HG03060 (cell line): ENCODE measurements at regions not wholly inside any gene's neighbourhood (a gene's known extent, or its start where the extent isn't known, plus 50 kb on each side); places are given as distances from the start of the nearest gene placed in this dataset.
"Not testable (repeated sequence)": the region's sequence is repeated elsewhere in the genome, so short reads cannot be mapped to it uniquely, and the experiment has no call there.

Source experiments
- ATAC-seq: cut with Tn5 transposase; IDR thresholded peaks from one replicate; pipeline ENCODE4 v1.9.1; 2021; ENCODE audit warnings: low read depth, moderate number of reproducible peaks; ENCODE audit not compliant: unreplicated experiment

DNA sequence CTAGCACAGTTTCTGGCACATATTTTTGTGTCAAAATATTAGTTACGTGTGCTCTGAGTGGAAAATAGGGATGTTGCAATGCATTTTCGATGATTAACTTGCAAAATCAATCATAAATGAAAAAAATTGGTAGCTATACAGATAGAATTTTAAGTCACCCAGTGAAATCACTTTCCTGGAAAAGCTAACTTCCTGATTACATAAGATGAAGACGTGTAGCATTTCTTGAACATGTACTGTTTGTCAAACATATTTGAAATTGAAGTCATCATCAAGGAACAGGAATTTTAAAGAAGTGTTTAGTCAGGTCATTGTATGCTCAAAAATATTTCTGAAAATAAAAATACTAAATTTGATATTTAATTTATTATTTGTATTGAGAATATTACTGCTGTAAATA lies 977.7 kb downstream of the PLOD2 start:
- no peak for ATAC-seq

DNA sequence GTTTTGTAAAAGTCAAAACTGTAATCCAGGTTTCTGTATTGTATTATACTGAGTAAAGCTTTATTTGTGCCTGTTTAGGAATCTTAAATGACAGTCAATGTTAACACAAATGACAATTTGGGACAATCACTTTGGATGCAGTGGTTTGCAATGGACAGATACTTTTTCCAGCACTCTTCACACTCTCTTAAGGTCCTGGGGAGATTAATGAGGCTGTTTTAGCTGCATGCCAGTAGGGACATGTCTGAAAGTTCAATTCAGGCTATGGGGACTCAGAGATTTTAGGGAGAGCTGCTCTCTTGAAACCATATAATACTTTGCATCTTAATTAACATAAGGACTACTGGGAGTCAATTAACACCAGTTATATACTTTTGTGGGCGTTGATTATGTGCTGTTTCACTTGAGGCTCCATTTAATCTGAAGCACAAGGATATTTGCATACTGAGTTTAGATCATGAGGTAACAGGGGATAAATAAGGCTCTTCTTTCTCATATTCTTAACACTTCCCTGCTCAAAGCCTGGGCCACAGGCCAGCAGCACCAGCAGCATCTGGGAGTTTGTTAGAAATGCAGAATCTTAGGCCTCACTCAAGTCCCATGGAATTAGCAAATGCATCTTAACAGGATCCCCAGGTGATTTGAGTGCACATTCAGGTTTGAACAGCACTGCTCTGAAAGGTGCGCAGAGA lies 972.8 kb downstream of the PLOD2 start:
- no peak for ATAC-seq

DNA sequence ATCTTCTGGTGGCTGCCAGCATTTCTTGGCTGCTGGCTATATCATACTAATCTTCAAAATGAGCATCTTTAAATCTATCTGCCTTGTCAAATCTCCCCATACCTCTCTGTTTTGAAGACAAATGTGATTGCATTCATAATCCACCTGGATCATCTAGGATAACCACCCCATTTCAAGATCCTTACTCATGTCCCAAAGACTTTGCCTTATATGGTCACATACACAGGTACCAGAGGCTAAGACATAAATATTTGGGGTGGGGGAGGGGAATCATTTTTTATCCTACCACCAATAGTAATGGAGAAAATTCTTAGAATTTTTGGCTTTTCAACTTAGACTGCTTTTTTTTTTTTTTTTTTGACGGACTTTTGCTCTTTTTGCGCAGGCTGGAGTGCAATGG lies 970.8 kb downstream of the PLOD2 start:
- no peak for ATAC-seq

DNA sequence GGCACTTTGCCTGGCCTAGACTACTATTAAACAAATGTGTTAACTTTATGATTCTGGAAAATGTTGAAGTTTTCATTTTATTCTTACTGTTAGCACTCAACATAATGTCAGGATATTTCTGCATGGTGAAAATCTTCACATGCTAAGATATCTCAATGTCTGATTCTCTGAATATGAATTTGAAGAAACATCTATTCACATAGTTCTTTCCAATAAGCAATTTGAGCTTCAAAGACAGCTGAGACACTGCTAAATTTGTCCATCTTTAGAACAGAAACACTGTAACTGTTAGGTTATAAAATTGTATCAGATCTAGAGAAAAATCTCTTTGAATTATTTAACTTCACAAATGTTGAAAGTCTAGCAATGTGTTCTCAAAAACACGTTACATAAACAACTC lies 970.2 kb downstream of the PLOD2 start:
- no peak for ATAC-seq

DNA sequence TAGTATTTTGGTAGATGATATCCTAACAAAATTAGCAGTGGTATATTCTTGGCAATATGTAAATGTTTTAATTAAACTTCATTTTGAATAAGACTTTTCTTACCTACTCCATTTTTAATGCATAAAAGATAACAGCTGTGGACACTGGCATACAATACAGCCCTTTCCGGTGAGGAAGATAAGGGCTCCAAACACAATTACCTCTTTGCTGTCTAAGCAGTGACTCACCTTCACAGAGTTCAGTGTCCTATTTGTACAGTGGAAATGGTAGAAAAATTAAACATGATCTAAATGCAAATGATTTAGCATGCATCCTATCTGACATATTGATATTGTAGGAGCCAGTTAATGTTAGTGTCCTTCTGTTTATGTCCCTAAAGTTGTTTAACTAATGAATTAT lies 969.4 kb downstream of the PLOD2 start:
- ATAC-seq, result no peak

DNA sequence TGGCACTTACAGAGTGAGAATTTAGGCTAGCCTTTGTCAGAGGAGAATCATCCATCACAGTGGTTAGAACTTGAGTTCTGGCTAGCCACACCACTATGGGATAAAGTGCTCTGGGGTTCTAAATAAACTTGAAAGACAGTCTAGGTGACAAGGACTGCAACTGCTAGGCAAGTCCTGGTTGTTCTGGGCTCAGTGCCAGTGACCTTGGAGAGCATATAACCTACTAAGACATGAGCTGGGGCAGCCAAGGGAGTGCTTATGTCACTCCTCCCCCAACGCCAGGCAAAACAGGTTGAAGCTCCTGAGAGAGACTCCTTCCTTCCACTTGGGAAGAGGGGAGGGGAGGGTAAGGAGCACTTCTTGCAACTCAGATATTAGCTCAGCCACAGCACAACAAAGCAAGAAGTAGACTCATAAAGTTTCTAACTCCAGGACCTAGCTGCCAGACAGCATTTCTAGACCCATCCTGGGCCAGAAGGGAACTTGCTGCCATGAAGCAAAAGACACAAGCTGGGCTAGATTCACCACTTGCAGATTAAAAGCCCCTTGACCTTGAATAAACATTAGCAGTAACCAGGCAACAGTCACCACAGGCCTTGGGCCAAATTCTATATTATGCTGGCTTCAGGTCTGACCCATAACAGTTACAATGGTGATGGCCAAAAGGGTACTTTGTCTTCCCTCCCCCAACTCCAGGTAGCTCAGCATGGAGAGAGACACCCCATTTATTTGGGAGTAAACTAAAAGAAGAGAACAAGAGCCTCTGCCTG lies 963.7 kb downstream of the PLOD2 start:
- no peak for ATAC-seq

DNA sequence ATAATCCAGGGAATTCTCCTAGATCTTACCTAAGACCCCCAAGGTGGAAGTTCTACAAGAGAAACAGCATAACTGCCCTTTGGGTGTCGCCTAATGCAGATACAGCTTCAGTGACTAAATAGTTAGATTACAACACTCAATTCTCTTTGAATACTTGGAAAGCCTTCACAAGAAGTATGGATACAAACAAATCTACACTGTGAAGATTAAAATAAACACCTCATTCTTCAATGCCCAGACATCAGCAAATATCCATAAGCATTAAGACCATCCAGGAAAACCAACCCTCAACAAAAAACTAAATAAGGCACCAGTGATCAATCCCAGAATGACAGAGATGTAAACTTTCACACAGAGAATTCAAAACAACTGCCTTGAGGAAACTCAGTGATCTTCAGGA lies 963.2 kb downstream of the PLOD2 start:
- ATAC-seq, result no peak

DNA sequence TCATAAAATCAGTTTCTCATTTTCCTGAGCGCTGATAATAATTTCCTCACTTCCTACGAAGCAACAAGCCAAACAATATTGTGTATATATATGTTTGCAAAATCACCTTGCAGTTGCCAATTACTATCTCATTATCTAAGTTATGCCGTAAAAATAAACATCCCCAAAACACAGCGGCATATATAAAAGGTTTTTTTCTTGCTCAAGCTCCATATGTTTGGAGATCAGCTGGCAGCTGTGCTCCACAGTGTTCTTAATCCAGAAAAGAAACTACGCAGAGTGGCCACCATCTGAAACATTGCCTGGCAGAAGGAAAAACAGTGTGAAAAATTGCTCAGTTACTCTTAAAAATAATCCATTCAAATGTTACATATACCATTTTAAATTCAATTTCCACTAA lies 951.4 kb downstream of the PLOD2 start:
- no peak for ATAC-seq

DNA sequence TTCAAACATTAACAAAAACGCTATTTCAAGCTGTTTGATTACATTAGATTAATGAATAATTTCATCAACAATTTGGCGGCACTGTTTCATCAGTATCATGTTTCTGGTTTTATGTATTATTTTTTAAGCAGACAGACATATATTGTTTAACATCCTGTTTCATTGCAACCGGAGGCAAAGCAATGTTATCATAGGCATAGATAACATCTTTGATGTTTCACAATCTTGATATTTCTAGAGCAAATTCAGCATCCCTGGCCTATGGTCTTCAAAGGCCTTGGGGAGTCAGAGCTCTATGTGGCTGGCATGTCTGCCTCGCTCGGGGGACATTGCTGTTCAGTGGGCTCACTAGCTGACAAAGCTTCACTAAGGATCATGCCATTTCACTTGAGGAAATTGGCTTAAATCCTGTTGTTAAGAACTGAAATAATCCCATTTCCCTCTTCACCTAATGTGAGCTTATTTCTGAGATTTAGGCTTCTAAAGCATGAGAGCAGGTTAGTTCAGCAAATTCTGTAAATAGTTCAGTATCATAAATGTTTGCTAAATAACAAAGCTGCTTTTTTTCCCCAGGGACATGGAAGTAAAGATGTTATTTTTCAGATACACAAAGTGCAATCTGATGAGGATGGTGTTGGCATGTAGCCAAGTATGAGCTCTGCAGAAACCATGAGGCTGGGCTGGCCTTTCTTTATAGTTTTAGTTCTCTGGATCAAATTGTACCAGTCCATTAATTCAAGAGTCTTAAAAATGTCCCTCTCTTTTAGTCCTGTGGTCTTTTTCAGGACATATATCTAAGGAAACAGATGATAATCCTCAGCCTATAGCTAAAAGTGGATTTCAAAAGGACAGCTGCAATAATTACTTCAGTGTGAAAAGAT lies 941.4 kb downstream of the PLOD2 start:
- no peak for ATAC-seq

DNA sequence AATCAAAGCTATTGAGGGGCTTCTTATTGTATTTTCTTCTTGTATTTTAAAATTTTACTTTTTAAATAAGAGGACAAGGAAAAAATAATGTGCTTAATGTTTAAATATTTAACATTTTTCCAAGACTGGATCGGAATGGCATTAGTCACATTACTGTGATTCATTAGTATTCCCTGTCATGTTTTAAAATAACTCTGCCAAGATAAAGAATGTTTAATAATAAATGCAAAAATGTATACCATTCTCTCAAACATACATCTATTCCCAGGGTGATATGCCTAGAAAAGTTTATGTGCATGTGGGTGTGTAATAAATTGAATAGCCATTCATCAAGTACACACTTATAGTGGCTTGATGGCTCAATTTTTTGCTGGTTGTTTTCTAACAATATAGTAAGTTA lies 936.1 kb downstream of the PLOD2 start:
- ATAC-seq, result no peak

DNA sequence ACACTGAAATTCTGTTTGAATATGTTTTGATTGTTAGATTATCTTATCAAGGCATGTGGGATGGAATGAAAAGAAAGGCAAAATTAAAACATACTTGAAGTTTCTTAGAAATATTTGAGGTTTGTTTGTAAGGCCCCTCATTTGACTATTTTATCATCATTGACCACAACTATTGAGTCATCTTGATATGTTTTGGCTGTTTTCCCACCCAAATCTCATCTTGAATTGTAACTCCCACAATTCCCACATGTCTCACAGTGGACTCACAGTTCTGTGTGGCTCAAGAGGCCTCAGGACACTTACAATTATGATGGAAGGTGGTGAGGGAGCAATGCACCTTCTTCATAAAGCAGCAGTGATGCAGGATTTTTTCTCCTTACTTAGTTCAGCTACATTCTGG lies 917.1 kb downstream of the PLOD2 start:
- no peak for ATAC-seq

DNA sequence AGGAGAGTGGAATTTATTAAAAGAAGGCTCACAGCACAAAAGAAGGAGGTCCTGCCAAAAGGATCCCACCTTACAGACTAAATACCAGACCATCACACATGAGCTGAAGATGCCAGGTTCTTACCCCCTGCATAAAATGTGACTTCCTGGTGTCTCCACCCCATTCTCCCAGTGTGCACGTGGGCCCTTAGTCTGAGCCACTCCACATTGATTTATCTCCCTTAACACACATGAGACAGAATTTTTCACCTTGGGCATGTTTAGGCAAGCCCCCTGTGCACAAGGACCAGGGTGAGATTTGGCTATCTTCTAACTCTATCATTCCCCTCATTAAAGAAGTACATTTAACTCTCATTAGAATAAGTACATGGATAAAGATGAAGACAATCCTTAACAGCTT lies 916.7 kb downstream of the PLOD2 start:
- no peak for ATAC-seq

DNA sequence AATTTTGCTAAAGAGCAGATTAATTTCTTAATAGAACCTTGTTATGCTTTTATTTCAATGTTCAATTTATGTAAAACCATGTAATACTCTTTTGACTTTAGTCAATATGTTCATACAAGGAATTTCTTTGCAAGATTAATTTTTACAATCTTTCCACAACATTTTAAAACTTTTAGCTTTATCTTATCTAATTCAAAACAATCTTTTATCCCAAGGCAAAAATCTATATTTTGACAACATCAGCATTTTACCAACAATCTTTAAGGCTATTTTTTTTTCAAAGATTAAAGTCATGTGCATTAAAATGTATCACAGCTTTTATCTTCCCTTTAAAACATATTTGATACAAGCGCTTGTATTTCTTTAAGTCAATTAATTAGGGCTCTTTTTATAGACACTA lies 914.7 kb downstream of the PLOD2 start:
- no peak for ATAC-seq

DNA sequence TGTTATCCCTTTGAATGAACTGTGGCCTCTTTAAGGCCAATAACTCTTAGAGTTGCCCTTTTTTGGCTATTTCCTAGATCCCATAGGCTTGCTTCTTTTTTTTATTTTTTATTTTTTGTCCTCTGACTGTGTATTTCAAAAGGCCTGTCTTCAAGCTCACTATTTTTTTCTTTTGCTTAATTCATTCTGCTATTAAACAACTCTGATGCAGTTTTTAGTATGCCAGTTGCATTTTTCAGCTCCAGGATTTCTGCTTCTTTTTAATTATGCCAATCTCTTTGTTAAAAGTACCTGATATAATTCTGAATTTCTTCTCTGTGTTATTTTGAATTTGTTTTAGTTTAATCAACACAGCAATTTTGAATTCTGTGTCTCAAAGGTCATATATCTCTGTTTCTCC lies 912.1 kb downstream of the PLOD2 start:
- ATAC-seq, result no peak

DNA sequence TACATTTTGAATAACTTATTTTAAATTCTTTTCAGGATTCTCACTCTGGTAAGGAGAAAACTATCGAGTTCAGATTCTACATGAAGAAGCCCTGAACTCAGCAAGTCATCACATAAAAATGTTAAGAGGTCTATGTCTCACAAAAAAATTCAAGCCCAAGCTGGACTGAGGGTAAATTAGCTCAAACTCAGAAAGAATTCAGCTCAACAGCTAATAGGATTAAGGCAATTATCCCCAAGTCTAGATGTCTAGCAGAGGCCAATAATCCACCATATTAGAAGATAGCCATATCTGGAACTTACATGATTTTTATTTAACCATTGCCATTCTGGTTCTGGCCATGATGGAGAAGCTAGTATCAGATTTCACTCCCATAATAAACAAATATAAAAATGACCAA lies 909.7 kb downstream of the PLOD2 start:
- ATAC-seq, result no peak

DNA sequence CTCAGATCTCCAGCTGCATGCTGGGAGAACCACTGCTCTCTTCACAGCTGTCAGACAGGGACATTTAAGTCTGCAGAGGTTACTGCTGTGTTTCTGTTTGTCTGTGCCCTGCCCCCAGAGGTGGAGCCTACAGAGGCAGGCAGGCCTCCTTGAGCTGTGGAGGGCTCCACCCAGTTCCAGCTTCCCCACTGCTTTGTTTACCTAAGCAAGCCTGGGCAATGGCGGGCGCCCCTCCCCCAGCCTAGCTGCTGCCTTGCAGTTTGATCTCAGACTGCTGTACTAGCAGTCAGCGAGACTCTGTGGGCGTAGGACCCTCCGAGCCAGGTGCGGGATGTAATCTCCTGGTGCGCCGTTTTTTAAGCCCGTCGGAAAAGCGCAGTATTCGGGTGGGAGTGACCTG lies 903.0 kb downstream of the PLOD2 start:
- not testable (repeated sequence) for ATAC-seq

DNA sequence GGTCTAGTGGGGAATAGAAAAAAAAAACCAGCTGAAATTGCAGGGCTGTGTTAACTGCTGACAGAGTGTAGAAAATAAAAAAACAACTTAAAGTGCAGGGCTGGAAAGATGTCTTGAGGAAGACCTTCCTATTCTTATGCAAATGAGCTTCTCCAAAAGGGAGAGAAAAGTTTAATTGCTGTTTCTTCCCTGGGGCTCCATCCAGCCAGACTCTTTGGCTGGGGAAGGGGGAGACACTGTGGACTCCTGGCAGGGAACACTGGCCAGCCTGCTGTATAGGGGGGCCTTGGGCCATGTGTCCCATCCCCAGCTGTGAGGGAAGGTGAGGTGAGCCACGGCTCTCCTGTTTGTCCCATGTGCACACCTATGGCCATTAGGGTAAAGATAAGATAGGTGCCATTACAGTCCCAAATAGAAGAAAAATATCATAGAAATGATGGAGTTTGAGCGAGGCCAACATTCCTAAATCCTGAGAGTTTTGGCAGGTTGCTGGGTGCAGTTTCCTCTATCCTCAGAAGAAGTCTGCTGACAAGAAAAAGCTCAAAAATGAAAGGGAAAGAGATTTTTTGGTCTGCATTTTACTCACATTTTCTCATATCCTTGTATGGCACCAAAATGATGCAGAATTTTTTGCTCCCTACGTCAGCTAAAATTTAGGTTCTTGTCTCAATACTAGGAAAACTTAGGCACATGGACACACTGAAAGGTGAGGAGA lies 901.7 kb downstream of the PLOD2 start:
- no peak for ATAC-seq

DNA sequence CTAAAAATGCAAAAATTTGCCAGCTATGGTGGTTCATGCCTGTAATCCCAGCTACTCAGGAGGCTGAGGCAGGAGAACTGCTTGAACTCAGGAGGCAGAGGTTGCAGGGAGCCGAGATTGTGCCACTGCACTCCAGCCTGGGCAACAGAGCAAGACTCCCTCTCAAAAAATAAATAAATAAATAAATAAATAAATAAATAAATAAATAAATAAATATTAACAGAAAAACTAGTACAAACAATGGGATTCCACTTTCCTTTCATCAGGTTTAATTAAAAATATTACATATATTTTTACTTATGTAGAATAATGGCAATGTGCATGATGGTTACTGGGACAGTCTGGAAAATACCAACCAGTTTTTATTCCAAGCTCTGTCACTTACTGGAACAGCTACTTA lies 897.5 kb downstream of the PLOD2 start:
- not testable (repeated sequence) for ATAC-seq

DNA sequence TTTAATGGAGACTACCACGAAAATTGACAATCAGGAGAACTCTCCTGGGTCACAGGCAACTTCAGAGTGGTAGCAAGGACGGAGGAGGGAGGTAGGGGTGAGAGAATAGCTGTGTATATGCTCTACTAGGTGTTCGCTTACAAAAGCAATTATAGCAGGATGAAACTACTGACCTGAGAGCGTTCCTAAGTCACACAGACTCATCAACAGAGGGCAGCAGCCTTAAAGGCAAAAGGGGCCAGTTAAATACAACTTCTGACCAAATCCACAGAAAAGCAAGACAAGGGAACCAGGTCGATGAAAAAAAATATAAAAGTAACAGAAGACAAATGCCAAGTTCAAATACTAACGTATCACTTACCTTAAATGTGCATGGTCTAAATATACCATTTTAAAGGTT lies 894.6 kb downstream of the PLOD2 start:
- no peak for ATAC-seq

DNA sequence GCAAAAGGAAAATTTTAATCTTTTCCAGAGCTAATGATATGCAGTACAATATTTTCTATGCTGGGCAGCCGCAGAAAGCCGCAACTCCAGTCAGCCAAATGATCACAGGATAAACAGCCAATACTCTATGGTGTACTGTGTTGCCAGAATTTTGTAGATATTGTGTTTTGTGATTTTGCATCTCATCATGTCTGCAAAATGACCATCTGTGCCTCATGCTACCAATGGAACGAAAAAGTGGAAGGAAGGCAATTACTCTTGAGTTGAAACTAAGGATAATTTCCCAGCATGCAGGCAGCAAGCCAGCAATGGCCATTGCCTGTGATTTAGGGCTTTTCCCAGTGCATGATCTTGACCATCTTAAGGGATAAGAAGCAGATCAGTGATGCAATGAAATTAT lies 891.9 kb downstream of the PLOD2 start:
- ATAC-seq, result no peak

DNA sequence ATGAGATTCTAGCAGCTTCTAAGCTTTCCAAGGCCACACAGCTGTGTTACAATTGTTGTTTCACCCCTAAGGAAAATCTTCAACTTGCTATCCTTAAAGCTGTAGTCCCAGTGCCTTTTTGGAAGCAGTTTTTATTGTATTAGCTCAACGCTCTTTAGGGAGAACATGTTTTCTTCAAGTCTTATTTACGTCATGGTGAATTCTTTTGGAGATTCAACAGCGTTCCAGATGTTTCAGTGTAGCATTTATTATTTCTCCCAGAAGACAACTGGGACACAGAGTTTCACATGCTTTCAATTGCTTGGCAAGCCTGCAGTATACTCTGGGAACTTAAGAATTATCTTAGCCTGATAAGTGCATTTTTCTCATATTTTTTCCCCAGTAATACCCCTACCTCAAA lies 888.3 kb downstream of the PLOD2 start:
- no peak for ATAC-seq
